NCI-H748 (cell line): ENCODE measurements at regions not wholly inside any gene's neighbourhood (a gene's known extent, or its start where the extent isn't known, plus 50 kb on each side); places are given as distances from the start of the nearest gene placed in this dataset.

Experiments used
- DNase-seq: peaks from one replicate; lab custom pipeline; 2025; ENCODE audit not compliant: unreplicated experiment; lab: John Stamatoyannopoulos, UW

GRCh38 chr9:81490605-81491331, 198.6 kb downstream of the TLE1 start:
- DNase-seq = no peak

- no peak for DNase-seq
These were observed 200.3 kb downstream of the TLE1 start for GRCh38 chr9:81489046-81489445.

GRCh38 chr9:81480828-81481604, 208.3 kb downstream of the TLE1 start:
- no peak for DNase-seq

GRCh38 chr9:81479573-81479972, 209.8 kb downstream of the TLE1 start:
- DNase-seq = no peak

GRCh38 chr9:81477669-81478068, 211.7 kb downstream of the TLE1 start:
- no peak for DNase-seq

GRCh38 chr9:81476813-81477490, 212.4 kb downstream of the TLE1 start:
- DNase-seq = no peak

- no peak for DNase-seq
These were observed 214.6 kb downstream of the TLE1 start for GRCh38 chr9:81474792-81475191.

- DNase-seq = no peak
These were observed 215.2 kb downstream of the TLE1 start for GRCh38 chr9:81474125-81474524.

GRCh38 chr9:81473708-81474107, 215.6 kb downstream of the TLE1 start:
- no peak for DNase-seq

- no peak for DNase-seq
These were observed 216.1 kb downstream of the TLE1 start for GRCh38 chr9:81473206-81473605.

- no peak for DNase-seq
These were observed 216.6 kb downstream of the TLE1 start for GRCh38 chr9:81472701-81473100.

- peak; percentile 29 for DNase-seq
These were observed 218.5 kb downstream of the TLE1 start for GRCh38 chr9:81470864-81471263.

GRCh38 chr9:81468084-81468595, 221.2 kb downstream of the TLE1 start:
- no peak for DNase-seq

GRCh38 chr9:81466981-81467380, 222.4 kb downstream of the TLE1 start:
- no peak for DNase-seq

- no peak for DNase-seq
These were observed 223.8 kb downstream of the TLE1 start for GRCh38 chr9:81465468-81466011.

- DNase-seq = no peak
These were observed 226.5 kb downstream of the TLE1 start for GRCh38 chr9:81462801-81463200.

- no peak for DNase-seq
These were observed 228.2 kb downstream of the TLE1 start for GRCh38 chr9:81461196-81461595.

- DNase-seq = no peak
These were observed 228.7 kb downstream of the TLE1 start for GRCh38 chr9:81460693-81461092.

- no peak for DNase-seq
These were observed 229.8 kb downstream of the TLE1 start for GRCh38 chr9:81459591-81459990.

- peak; percentile 52 for DNase-seq
These were observed 232.8 kb downstream of the TLE1 start for GRCh38 chr9:81456431-81457006.
